ENCODE measurements at regions not wholly inside any gene's neighbourhood (a gene's known extent, or its start where the extent isn't known, plus 50 kb on each side); places are given as distances from the start of the nearest gene placed in this dataset.

- FAIRE-seq (no peak), ATAC-seq (no peak), DNase-seq (no peak)
- Histone ChIP-seq H3K36me3 (no peaks in the 10 kb centered on the region), H3K27me3 (no peaks in the 10 kb centered on the region), H3K27ac (no peak overlapping the region), H3K4me3 (no peak overlapping the region), H3K9me3 (no peaks in the 10 kb centered on the region), H3K4me1 (no peaks in the 10 kb centered on the region)
- intact Hi-C loops (cut with DNase I): loop anchor here in 1 of 3 donors (10.0 kb wide), 1 partner anchor 180 kb away; the partner anchor contains the start of gene HMX1
- 45 to 49% methylated on average over 10 of the region's 10 CpGs for WGBS, 2 donors
- TF ChIP-seq CTCF (IDR thresholded peaks at IDR 0.05): no peak
Observed at GRCh38 chr4:8694651-8695151, 102.1 kb downstream of the CPZ start.

GRCh38 chr4:8694226-8694625 is 101.7 kb downstream of the CPZ start:
- Histone ChIP-seq H3K4me1 (no peaks in the 10 kb centered on the region), H3K27ac (no peak overlapping the region), H3K4me3 (no peak overlapping the region), H3K36me3 (no peaks in the 10 kb centered on the region), H3K27me3 (no peaks in the 10 kb centered on the region), H3K9me3 (no peaks in the 10 kb centered on the region)
- FAIRE-seq (no peak), DNase-seq (no peak), ATAC-seq (no peak)
- WGBS, 2 donors: 48 to 55% methylated on average over 8 of the region's 8 CpGs
- intact Hi-C loops (cut with DNase I): loop anchor here in 1 of 3 donors (10.0 kb wide), 1 partner anchor 181 kb away; the partner anchor contains the start of gene HMX1
- no peak for TF ChIP-seq CTCF (IDR thresholded peaks at IDR 0.05)

GRCh38 chr4:8691151-8691775 is 98.7 kb downstream of the CPZ start:
- WGBS, 2 donors: 66 to 79% methylated on average over 27 of the region's 27 CpGs
- no peak for TF ChIP-seq CTCF (IDR thresholded peaks at IDR 0.05)
- DNase-seq (no peak), FAIRE-seq (no peak), ATAC-seq (no peak)
- Histone ChIP-seq H3K27me3 (peaks cover 0 to 5% (median 0%) of the 10 kb centered on the region in 4 donors), H3K4me1 (no peaks in the 10 kb centered on the region), H3K9me3 (no peaks in the 10 kb centered on the region), H3K27ac (no peak overlapping the region), H3K4me3 (no peak overlapping the region), H3K36me3 (no peaks in the 10 kb centered on the region)
- intact Hi-C loops (cut with DNase I): loop anchor here in 1 of 3 donors (10.0 kb wide), 1 partner anchor 184 kb away; the partner anchor contains the start of gene HMX1

- FAIRE-seq (no peak), DNase-seq (no peak), ATAC-seq (no peak)
- intact Hi-C loops (cut with DNase I): loop anchor here in 1 of 3 donors (10.0 kb wide), 1 partner anchor 184 kb away; the partner anchor contains the start of gene HMX1
- Histone ChIP-seq H3K4me1 (no peaks in the 10 kb centered on the region), H3K27me3 (peaks cover 0 to 5% (median 0%) of the 10 kb centered on the region in 4 donors), H3K9me3 (no peaks in the 10 kb centered on the region), H3K27ac (no peak overlapping the region), H3K4me3 (no peak overlapping the region), H3K36me3 (no peaks in the 10 kb centered on the region)
- 39 to 44% methylated on average over 23 of the region's 23 CpGs for WGBS, 2 donors
- TF ChIP-seq CTCF (IDR thresholded peaks at IDR 0.05): no peak
Observed at GRCh38 chr4:8690216-8691150, 97.9 kb downstream of the CPZ start.
